Fibroblast of the aortic adventitia (primary cell): ENCODE measurements at regions not wholly inside any gene's neighbourhood (a gene's known extent, or its start where the extent isn't known, plus 50 kb on each side); places are given as distances from the start of the nearest gene placed in this dataset.

Experiments used
- DNase-seq: peaks from one replicate; pipeline ENCODE4 v3.0.0-alpha.2; 2010; ENCODE audit warnings: low read depth
- H3K4me3 ChIP-seq: 2 replicates; pipeline ENCODE4 v1.5.1; 2011; ENCODE audit warnings: low read depth, mild to moderate bottlenecking, control low read depth, low read length, moderate library complexity
- TF ChIP-seq, protein P1 (sequence below): IDR thresholded peaks from 2 replicates; pipeline ENCODE4 v1.5.1; 2011; ENCODE audit warnings: mild to moderate bottlenecking, low read length, control low read depth, inconsistent platforms; ENCODE audit not compliant: insufficient read depth

DNA sequence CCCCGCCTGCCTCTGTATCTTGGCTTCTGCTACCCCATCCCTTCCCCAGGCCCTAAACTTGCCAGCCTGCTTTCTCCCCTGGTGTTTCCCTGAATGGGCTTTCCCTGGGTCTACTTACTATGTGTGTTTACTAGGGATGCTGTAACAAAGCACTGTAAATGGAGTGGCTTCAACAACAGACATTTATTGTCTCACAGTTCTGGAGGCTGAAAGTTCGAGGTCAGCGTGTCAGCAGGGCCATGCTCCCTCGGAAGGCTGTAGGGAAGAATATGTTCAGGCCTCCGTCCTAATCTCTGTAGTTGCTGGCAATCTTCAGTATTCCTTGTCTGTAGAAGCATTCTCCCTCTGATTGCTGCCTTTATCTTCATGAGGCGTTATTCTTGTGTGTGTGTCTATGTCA is 113.6 kb downstream of the DDX1 start:
- no peak for DNase-seq
- TF ChIP-seq, protein P1, sequence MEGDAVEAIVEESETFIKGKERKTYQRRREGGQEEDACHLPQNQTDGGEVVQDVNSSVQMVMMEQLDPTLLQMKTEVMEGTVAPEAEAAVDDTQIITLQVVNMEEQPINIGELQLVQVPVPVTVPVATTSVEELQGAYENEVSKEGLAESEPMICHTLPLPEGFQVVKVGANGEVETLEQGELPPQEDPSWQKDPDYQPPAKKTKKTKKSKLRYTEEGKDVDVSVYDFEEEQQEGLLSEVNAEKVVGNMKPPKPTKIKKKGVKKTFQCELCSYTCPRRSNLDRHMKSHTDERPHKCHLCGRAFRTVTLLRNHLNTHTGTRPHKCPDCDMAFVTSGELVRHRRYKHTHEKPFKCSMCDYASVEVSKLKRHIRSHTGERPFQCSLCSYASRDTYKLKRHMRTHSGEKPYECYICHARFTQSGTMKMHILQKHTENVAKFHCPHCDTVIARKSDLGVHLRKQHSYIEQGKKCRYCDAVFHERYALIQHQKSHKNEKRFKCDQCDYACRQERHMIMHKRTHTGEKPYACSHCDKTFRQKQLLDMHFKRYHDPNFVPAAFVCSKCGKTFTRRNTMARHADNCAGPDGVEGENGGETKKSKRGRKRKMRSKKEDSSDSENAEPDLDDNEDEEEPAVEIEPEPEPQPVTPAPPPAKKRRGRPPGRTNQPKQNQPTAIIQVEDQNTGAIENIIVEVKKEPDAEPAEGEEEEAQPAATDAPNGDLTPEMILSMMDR = no peak
- H3K4me3 ChIP-seq = no peak overlapping the region

DNA sequence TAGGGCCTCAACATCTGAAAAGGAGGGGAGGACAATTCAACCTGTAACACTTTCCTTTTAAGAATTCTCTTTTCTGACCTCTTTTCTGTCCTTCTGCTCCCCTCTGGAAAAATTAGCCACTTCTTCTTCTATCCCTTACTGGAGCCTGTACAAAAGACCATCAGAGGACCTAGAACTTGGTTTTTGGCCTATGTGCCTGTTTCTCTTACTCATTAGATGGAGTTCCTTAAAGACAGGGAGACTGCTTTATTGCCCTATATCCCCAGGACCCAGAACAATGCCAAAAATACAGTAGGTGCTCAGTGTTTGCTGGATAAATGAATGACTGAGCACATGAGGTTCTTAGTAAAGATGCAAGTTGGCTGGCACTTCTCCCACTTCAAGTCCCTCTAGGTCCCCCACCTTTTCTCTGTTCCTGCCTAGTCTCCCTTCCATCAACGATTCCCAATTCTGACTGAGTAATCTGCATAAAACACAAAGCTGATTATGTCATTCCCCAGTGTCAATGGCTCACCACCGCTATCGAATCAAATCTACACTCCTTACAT is 114.2 kb downstream of the DDX1 start:
- TF ChIP-seq, protein P1 = no peak
- no peak for DNase-seq
- no peak overlapping the region for H3K4me3 ChIP-seq

DNA sequence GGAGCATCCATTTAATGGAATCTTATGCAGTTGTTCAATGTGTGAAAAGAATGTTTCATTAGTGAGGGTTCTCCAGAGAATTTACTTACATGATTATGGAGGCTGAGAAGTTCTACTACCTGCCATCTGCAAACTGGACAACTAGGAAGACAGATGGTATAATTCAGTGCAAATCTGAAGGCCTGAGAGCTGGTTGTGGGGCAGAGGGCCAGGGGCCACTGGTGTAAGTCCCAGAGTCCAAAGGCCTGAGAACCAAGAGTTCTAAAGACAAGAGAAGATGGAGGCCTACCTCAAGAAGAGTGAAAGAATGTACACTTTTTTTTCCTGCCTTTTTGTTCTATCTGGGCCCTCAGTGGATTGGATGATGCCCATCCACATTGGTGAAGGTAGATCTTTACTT is 114.8 kb downstream of the DDX1 start:
- TF ChIP-seq, protein P1 = no peak
- DNase-seq = no peak
- no peak overlapping the region for H3K4me3 ChIP-seq

DNA sequence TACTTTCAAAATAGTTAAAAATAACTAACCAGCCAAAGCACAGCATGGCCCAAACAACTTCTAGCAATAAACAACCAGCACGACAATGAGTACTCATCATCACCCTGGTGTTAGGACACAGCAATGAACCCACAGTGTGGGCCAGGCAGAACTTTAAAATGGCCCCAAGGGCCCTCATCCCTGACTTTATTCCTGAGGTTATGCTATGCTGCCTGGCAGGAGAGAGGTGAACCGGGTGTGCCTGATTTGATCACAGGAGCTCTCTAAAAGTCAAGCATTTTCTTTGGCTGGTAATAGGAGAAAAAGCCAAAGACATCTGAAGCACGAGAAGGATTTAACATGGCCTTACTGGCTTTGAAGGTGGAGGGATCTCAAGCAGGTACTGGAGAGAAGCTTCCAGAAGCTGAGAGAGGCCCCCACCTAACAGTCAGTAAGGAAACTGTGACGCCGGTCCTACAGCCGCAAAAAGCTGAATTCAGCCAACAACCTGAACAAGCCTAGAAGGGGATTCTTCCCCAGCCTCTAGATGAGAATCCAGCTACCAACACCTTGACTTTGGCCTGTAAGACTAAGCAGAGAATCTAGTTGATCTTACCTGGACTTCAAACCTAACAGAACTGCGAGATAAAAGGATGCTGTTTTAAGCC is 115.4 kb downstream of the DDX1 start:
- DNase-seq = no peak
- H3K4me3 ChIP-seq = no peak overlapping the region
- TF ChIP-seq, protein P1 = no peak

DNA sequence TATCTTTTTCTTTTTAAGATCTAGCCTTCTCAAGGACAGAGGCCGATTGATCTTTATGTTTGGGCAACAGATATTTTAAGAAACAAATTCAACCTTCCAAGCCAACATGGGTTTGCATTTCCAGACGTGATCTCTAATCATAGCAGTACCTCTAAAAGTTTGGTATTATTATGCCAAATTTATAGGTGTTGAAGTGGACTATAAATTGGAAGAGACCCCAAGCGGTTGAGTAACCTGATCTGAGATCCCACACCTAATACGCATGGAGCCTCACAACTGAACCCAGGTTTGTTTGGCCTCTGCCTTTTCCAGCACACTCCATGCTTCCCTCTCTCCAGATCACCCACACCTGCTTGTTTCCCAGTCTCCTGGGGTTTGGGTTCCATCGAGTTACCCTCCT is 116.5 kb downstream of the DDX1 start:
- TF ChIP-seq, protein P1 = no peak
- H3K4me3 ChIP-seq = no peak overlapping the region
- DNase-seq = no peak

DNA sequence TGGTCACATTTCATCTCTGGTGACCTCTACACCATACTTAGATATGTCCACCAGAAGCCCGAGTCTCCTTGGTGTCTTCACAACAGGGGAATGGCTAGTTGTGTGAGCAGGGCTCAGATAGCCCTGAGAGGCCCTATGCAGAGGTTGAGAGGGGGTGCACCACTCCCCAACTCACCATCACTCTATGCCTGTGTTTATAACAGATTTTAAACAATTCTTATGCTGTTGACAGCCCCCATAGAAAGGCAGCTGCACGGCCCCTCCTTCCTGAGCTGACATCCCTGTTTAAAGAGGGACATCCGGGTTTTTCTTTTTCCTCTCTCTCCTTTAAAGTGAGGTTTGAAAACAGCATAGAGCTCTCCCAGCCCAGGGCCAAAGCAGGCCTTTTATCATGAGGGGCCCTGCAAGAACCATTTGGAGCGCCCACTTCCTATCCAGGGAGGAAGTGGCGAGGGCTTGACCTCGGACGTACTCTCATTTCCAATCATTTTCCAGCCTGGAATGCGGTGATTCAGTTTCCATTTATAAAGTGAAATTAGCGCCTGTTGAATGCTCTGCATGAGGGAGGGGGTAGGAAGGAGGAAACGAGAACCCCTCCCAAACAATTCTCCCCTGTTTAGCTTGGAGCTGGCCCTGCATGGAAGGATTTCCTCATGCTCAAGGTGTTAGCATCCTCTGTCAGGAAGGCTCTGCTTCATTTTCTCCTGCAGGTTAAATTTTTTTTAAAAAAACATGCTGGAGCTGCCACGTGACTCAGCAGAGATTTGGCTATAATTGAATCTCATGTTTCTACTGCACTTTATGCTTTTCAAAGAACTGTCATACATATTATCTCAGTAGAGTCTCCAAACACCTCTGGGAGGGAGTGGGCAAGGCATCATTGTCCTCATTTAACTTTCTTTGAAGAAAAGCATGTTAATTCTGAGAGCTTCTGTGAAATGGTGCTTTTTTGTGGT is 117.5 kb downstream of the DDX1 start:
- H3K4me3 ChIP-seq = no peak overlapping the region
- TF ChIP-seq, protein P1 = no peak
- DNase-seq = no peak
